Dendritic cell treated with granulocyte-macrophage colony-stimulating factor and Interleukin-4, amounts not matched to agents 40 ng/mL and 50 ng/mL, for 4 days (primary cell): ENCODE measurements at regions not wholly inside any gene's neighbourhood (a gene's known extent, or its start where the extent isn't known, plus 50 kb on each side); places are given as distances from the start of the nearest gene placed in this dataset.

ENCODE experiments used
- H3K27ac Mint-ChIP-seq: one replicate; pipeline ENCODE4 v1.8.0; 2022; ENCODE audit warnings: mild to moderate bottlenecking, mixed read lengths
- H3K27me3 Mint-ChIP-seq: one replicate; pipeline ENCODE4 v1.8.0; 2022; ENCODE audit warnings: mild to moderate bottlenecking, mixed read lengths
- H3K36me3 Mint-ChIP-seq: one replicate; pipeline ENCODE4 v1.8.0; 2022; ENCODE audit warnings: low read depth, mixed read lengths
- H3K4me1 Mint-ChIP-seq: one replicate; pipeline ENCODE4 v1.8.0; 2022; ENCODE audit warnings: low read depth, mixed read lengths
- H3K4me3 Mint-ChIP-seq: one replicate; pipeline ENCODE4 v1.8.0; 2022; ENCODE audit warnings: mild to moderate bottlenecking, moderate library complexity, mixed read lengths
- H3K9me3 Mint-ChIP-seq: one replicate; pipeline ENCODE4 v1.8.0; 2022; ENCODE audit warnings: mixed read lengths
- intact Hi-C: fragments of 100-400 bp; cut with micrococcal nuclease; formaldehyde crosslinking; loops from one replicate; pipeline ENCODE4 v1.15.0; 2022

GRCh38 chrX:42930071-42930470 is 152.1 kb upstream of the PPP1R2C start:
- Mint-ChIP-seq H3K4me1 (peaks cover 15% of the 10 kb centered on the region), H3K27ac (no peak overlapping the region), H3K36me3 (no peaks in the 10 kb centered on the region), H3K27me3 (no peaks in the 10 kb centered on the region), H3K4me3 (no peak overlapping the region), H3K9me3 (no peaks in the 10 kb centered on the region)
- intact Hi-C loops = no loop called here

GRCh38 chrX:42930951-42931350 is 153.0 kb upstream of the PPP1R2C start:
- Mint-ChIP-seq H3K9me3 (no peaks in the 10 kb centered on the region), H3K27me3 (no peaks in the 10 kb centered on the region), H3K27ac (no peak overlapping the region), H3K4me1 (peaks cover 15% of the 10 kb centered on the region), H3K36me3 (no peaks in the 10 kb centered on the region), H3K4me3 (no peak overlapping the region)
- intact Hi-C loops = no loop called here

DNA sequence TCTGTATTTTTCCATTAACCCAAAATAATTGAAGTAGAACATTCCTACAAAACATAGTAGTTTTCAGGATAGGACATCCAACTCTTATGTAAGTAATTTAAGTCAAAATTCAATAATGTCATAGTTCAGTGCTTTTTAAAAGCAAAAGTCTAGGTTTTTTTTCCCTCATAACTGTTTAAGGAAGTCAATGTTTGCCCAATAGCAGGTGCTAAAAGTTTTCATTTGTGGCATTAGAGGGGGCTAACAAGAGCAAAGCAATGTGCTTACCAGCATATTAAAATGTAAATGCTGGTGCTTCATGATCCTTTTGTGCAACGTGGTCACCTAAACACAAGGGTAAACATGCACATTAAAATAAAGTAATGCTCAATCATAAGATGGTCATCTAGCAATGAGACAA is 155.2 kb upstream of the PPP1R2C start:
- H3K4me1 Mint-ChIP-seq = peaks cover 15% of the 10 kb centered on the region
- H3K27ac Mint-ChIP-seq = no peak overlapping the region
- H3K27me3 Mint-ChIP-seq = no peaks in the 10 kb centered on the region
- intact Hi-C loops = no loop called here
- no peak overlapping the region for H3K4me3 Mint-ChIP-seq
- H3K9me3 Mint-ChIP-seq = no peaks in the 10 kb centered on the region
- H3K36me3 Mint-ChIP-seq = no peaks in the 10 kb centered on the region

- H3K4me3 Mint-ChIP-seq = no peak overlapping the region
- intact Hi-C loops = no loop called here
- no peaks in the 10 kb centered on the region for H3K9me3 Mint-ChIP-seq
- H3K27ac Mint-ChIP-seq = no peak overlapping the region
- no peaks in the 10 kb centered on the region for H3K36me3 Mint-ChIP-seq
- peaks cover 15% of the 10 kb centered on the region for H3K4me1 Mint-ChIP-seq
- H3K27me3 Mint-ChIP-seq = no peaks in the 10 kb centered on the region
These were observed 156.2 kb upstream of the PPP1R2C start for GRCh38 chrX:42934020-42934726.

DNA sequence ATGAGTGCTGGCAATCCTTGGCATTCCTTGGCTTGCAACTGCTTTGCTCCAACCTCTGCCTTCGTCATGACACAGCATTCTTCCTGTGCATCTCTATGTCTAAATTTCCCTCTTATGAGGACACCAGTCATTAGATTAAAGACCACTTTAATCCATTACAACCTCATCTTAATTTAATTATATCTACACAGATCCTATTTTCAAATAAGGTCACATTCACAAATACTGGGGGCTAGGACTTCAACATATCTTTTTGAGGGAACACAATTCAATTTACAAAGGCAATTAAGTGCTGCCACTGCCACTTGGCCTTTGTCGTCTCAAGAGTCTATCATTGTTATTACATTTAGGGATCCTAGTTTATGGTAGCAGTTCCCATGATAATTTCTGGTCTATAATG is 163.7 kb upstream of the PPP1R2C start:
- Mint-ChIP-seq H3K36me3 (no peaks in the 10 kb centered on the region), H3K4me3 (no peak overlapping the region), H3K27ac (no peak overlapping the region), H3K9me3 (no peaks in the 10 kb centered on the region), H3K4me1 (no peaks in the 10 kb centered on the region), H3K27me3 (no peaks in the 10 kb centered on the region)
- intact Hi-C loops = no loop called here

- Mint-ChIP-seq H3K27ac (no peak overlapping the region), H3K36me3 (no peaks in the 10 kb centered on the region), H3K27me3 (no peaks in the 10 kb centered on the region), H3K4me3 (no peak overlapping the region), H3K9me3 (no peaks in the 10 kb centered on the region), H3K4me1 (no peaks in the 10 kb centered on the region)
- intact Hi-C loops = no loop called here
These were observed 165.3 kb upstream of the PPP1R2C start for GRCh38 chrX:42943051-42943974.

DNA sequence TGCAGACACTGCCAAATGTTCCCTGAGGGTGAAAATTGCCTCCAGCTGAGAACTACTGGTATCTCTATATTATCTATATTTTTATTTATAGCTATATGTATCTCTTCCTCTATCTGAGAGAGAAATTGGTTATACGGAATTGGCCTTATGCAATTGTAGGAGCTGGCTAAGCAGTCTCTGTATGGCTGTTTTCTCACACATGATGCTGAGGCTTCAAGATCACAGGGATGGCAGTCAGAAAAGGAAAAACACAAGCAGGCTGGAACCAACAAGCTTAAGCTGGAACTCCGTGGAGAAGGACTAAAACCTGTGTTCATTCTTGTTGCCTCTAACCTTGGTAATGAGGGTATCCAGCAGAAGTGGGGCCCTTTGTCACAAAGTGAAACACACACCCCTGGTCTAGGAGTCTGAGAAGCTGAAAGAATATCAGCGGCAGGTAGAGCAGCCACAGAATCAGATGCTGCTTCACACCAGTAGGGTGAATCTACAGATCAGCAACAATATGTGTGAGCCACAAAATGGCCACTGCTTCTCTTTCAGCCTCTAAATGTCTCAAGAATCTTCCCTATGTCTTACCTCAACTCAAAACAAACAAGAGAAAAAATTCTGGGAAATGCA is 166.5 kb upstream of the PPP1R2C start:
- H3K27me3 Mint-ChIP-seq = no peaks in the 10 kb centered on the region
- H3K9me3 Mint-ChIP-seq = no peaks in the 10 kb centered on the region
- intact Hi-C loops = no loop called here
- H3K4me1 Mint-ChIP-seq = no peaks in the 10 kb centered on the region
- H3K4me3 Mint-ChIP-seq = no peak overlapping the region
- H3K27ac Mint-ChIP-seq = no peak overlapping the region
- no peaks in the 10 kb centered on the region for H3K36me3 Mint-ChIP-seq

- Mint-ChIP-seq H3K36me3 (no peaks in the 10 kb centered on the region), H3K27me3 (no peaks in the 10 kb centered on the region), H3K27ac (no peak overlapping the region), H3K4me1 (no peaks in the 10 kb centered on the region), H3K4me3 (no peak overlapping the region), H3K9me3 (no peaks in the 10 kb centered on the region)
- intact Hi-C loops = no loop called here
These were observed 168.7 kb upstream of the PPP1R2C start for GRCh38 chrX:42946544-42947194.

GRCh38 chrX:42948723-42949657 is 171.0 kb upstream of the PPP1R2C start:
- intact Hi-C loops = no loop called here
- H3K9me3 Mint-ChIP-seq = no peaks in the 10 kb centered on the region
- no peaks in the 10 kb centered on the region for H3K4me1 Mint-ChIP-seq
- no peak overlapping the region for H3K4me3 Mint-ChIP-seq
- H3K27me3 Mint-ChIP-seq = no peaks in the 10 kb centered on the region
- H3K36me3 Mint-ChIP-seq = no peaks in the 10 kb centered on the region
- no peak overlapping the region for H3K27ac Mint-ChIP-seq

DNA sequence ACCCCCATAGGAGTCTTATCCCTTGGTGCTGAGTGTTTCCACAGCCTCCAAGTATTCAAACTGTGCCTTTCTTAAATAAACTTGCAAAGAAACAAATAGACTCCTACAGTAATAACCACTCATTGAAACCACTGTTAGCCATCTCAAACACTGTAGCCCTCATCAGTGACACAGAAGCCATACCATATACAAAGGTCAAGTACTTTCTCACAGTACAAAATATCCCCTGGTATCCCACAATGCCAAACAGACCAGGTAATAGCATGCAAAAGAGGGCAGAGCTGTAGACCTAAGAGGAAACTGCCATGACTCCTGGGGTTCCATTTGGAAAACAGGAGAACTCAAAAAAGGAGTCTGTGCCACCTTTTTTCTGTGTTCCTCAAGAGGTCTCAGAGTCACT is 173.8 kb upstream of the PPP1R2C start:
- intact Hi-C loops = no loop called here
- peaks cover 5% of the 10 kb centered on the region for H3K4me1 Mint-ChIP-seq
- no peak overlapping the region for H3K4me3 Mint-ChIP-seq
- H3K27me3 Mint-ChIP-seq = no peaks in the 10 kb centered on the region
- no peak overlapping the region for H3K27ac Mint-ChIP-seq
- no peaks in the 10 kb centered on the region for H3K9me3 Mint-ChIP-seq
- H3K36me3 Mint-ChIP-seq = no peaks in the 10 kb centered on the region

DNA sequence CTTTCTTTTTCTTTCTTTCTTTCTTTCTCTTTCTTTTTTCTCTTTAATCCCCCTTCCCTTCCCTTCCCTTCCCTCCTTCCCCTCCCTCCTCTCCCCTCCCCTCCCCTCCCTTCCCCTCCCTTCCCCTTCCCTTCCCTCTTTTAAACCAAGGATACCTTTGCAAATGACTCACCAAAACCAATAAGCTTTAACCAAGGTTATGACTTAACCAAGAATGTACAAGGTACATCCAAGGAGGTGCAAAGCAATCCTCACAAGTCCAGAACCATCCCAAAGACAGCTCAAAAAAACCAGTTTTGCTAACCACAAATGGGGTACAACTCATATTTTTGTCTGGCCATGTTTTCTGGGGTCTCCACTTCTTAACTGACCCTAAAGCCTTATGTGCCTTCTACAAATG is 174.7 kb upstream of the PPP1R2C start:
- Mint-ChIP-seq H3K27me3 (no peaks in the 10 kb centered on the region), H3K9me3 (no peaks in the 10 kb centered on the region), H3K4me1 (peaks cover 5% of the 10 kb centered on the region), H3K36me3 (no peaks in the 10 kb centered on the region), H3K27ac (no peak overlapping the region), H3K4me3 (no peak overlapping the region)
- intact Hi-C loops = no loop called here

GRCh38 chrX:42954880-42955279 is 176.9 kb upstream of the PPP1R2C start:
- no peak overlapping the region for H3K4me3 Mint-ChIP-seq
- no peaks in the 10 kb centered on the region for H3K27me3 Mint-ChIP-seq
- H3K36me3 Mint-ChIP-seq = no peaks in the 10 kb centered on the region
- H3K27ac Mint-ChIP-seq = no peak overlapping the region
- intact Hi-C loops = no loop called here
- peaks cover 5% of the 10 kb centered on the region for H3K4me1 Mint-ChIP-seq
- no peaks in the 10 kb centered on the region for H3K9me3 Mint-ChIP-seq

DNA sequence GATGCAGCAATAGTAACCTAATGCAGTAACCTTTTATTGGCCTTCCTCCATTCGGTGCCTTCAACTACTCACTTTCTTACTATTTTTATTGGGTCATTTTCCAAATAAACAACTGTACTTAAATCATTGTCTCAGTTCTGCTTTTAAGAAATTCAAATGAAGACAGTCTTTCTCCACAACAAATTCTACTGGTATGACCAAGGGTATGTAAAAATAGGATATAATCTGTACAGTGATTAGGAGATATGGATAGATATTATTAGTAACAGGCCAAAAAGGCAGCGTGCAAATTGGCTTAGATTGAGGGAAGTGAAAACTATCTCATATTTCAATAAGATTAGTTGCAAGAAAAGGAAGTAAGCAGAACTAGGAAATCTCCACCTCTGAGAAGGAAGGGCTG is 177.4 kb upstream of the PPP1R2C start:
- no peaks in the 10 kb centered on the region for H3K36me3 Mint-ChIP-seq
- H3K9me3 Mint-ChIP-seq = no peaks in the 10 kb centered on the region
- H3K4me1 Mint-ChIP-seq = peaks cover 5% of the 10 kb centered on the region
- intact Hi-C loops = no loop called here
- H3K27me3 Mint-ChIP-seq = no peaks in the 10 kb centered on the region
- no peak overlapping the region for H3K27ac Mint-ChIP-seq
- no peak overlapping the region for H3K4me3 Mint-ChIP-seq
